Endodermal cell (in vitro differentiated cells): ENCODE measurements at regions not wholly inside any gene's neighbourhood (a gene's known extent, or its start where the extent isn't known, plus 50 kb on each side); places are given as distances from the start of the nearest gene placed in this dataset.

Experiments used
- DNase-seq: peaks from one replicate; pipeline ENCODE4 v3.0.0-alpha.2; 2017
- H3K27ac ChIP-seq: 2 replicates; pipeline ENCODE4 v1.5.1; 2013; ENCODE audit warnings: mild to moderate bottlenecking, low read depth, low read length, moderate library complexity
- H3K27me3 ChIP-seq: 2 replicates; pipeline ENCODE4 v1.6.1; 2013; ENCODE audit warnings: mild to moderate bottlenecking, low read length, moderate library complexity; ENCODE audit not compliant: insufficient read depth, control insufficient read depth, poor library complexity, severe bottlenecking
- H3K36me3 ChIP-seq: 2 replicates; pipeline ENCODE4 v1.7.0; 2013; ENCODE audit warnings: mild to moderate bottlenecking, low read length, moderate library complexity; ENCODE audit not compliant: control insufficient read depth, insufficient read depth
- H3K4me1 ChIP-seq: one replicate; pipeline ENCODE4 v1.7.0; 2013; ENCODE audit warnings: low read length; ENCODE audit not compliant: control insufficient read depth, insufficient read depth
- H3K4me3 ChIP-seq: 2 replicates; pipeline ENCODE4 v1.5.1; 2013; ENCODE audit warnings: mild to moderate bottlenecking, low read length, moderate library complexity
- H3K9ac ChIP-seq: 2 replicates; pipeline ENCODE4 v1.6.1; 2013; ENCODE audit warnings: mild to moderate bottlenecking, low read length, moderate library complexity; ENCODE audit not compliant: poor library complexity, severe bottlenecking; ENCODE audit errors: extremely low read depth
- H3K9me3 ChIP-seq: 2 replicates; pipeline ENCODE4 v1.6.1; 2013; ENCODE audit warnings: mild to moderate bottlenecking, low read length, moderate library complexity; ENCODE audit not compliant: control insufficient read depth
- H3K27ac Mint-ChIP-seq: 2 replicates; pipeline ENCODE4 v1.8.0; 2020; ENCODE audit warnings: mixed read lengths
- H3K27me3 Mint-ChIP-seq: 2 replicates; pipeline ENCODE4 v1.8.0; 2021; ENCODE audit warnings: mild to moderate bottlenecking, mixed read lengths; ENCODE audit not compliant: insufficient read depth
- H3K36me3 Mint-ChIP-seq: 2 replicates; pipeline ENCODE4 v1.8.0; 2020; ENCODE audit warnings: low read depth, mixed read lengths
- H3K4me1 Mint-ChIP-seq: 2 replicates; pipeline ENCODE4 v1.8.0; 2020; ENCODE audit warnings: mixed read lengths
- H3K4me3 Mint-ChIP-seq: 2 replicates; pipeline ENCODE4 v1.8.0; 2020; ENCODE audit warnings: mild to moderate bottlenecking, moderate library complexity, mixed read lengths
- H3K9me3 Mint-ChIP-seq: 2 replicates; pipeline ENCODE4 v1.8.0; 2020; ENCODE audit warnings: mild to moderate bottlenecking, mixed read lengths
- CTCF ChIP-seq: fragments of 200-600 bp; sonication (generic); conservative IDR thresholded peaks from 2 replicates; pipeline ENCODE4 v1.5.0; 2021; ENCODE audit warnings: antibody characterized with exemption, mild to moderate bottlenecking
- WGBS, 2 experiments: methylation state at CpG; one replicate each; pipeline versions ENCODE4 v1.1.5 to v1.1.7; 2013; ENCODE audit warnings: missing lambda C conversion rate in 2 of 2, mixed read lengths in 1 of 2; ENCODE audit not compliant: insufficient coverage in 1 of 2, insufficient read length in 1 of 2; 5-methylcytosine and 5-hydroxymethylcytosine counted together

- H3K36me3 Mint-ChIP-seq, result no peaks in the 10 kb centered on the region
- no peaks in the 10 kb centered on the region for H3K27me3 ChIP-seq
- no peak for DNase-seq
- H3K9ac ChIP-seq, result no peak overlapping the region
- H3K36me3 ChIP-seq, result no peaks in the 10 kb centered on the region
- H3K27me3 Mint-ChIP-seq, result no peaks in the 10 kb centered on the region
- H3K4me1 Mint-ChIP-seq, result no peaks in the 10 kb centered on the region
- H3K9me3 ChIP-seq, result no peaks in the 10 kb centered on the region
- no peak overlapping the region for H3K27ac ChIP-seq
- H3K4me3 Mint-ChIP-seq, result no peak overlapping the region
- H3K4me1 ChIP-seq, result no peaks in the 10 kb centered on the region
- no peak overlapping the region for H3K4me3 ChIP-seq
- WGBS, 2 experiments, result 78 to 80% methylated on average over 1 of the region's 1 CpG
- H3K27ac Mint-ChIP-seq, result no peak overlapping the region
- no peaks in the 10 kb centered on the region for H3K9me3 Mint-ChIP-seq
- no peak for TF ChIP-seq CTCF
These were observed 723.4 kb downstream of the ZPLD1 start for GRCh38 chr3:103158183-103158582.

GRCh38 chr3:103166890-103167289 lies 732.1 kb downstream of the ZPLD1 start:
- H3K4me3 Mint-ChIP-seq, result no peak overlapping the region
- WGBS, 2 experiments, result 94 to 97% methylated on average over 10 to 13 of the region's 13 CpGs
- no peaks in the 10 kb centered on the region for H3K9me3 Mint-ChIP-seq
- Histone ChIP-seq H3K4me1 (no peaks in the 10 kb centered on the region), H3K4me3 (no peak overlapping the region), H3K9ac (no peak overlapping the region), H3K27ac (no peak overlapping the region), H3K27me3 (no peaks in the 10 kb centered on the region), H3K9me3 (no peaks in the 10 kb centered on the region), H3K36me3 (no peaks in the 10 kb centered on the region)
- no peaks in the 10 kb centered on the region for H3K4me1 Mint-ChIP-seq
- DNase-seq, result no peak
- no peaks in the 10 kb centered on the region for H3K27me3 Mint-ChIP-seq
- H3K36me3 Mint-ChIP-seq, result no peaks in the 10 kb centered on the region
- TF ChIP-seq CTCF, result no peak
- H3K27ac Mint-ChIP-seq, result no peak overlapping the region

- H3K4me1 ChIP-seq, result no peaks in the 10 kb centered on the region
- H3K36me3 ChIP-seq, result no peaks in the 10 kb centered on the region
- TF ChIP-seq CTCF, result no peak
- H3K4me3 ChIP-seq, result no peak overlapping the region
- no peak for DNase-seq
- WGBS, 2 experiments, result 80 to 82% methylated on average over 5 to 6 of the region's 6 CpGs
- no peak overlapping the region for H3K27ac ChIP-seq
- no peaks in the 10 kb centered on the region for H3K9me3 Mint-ChIP-seq
- H3K27me3 ChIP-seq, result no peaks in the 10 kb centered on the region
- H3K27me3 Mint-ChIP-seq, result no peaks in the 10 kb centered on the region
- no peaks in the 10 kb centered on the region for H3K36me3 Mint-ChIP-seq
- no peak overlapping the region for H3K4me3 Mint-ChIP-seq
- no peak overlapping the region for H3K9ac ChIP-seq
- H3K4me1 Mint-ChIP-seq, result no peaks in the 10 kb centered on the region
- H3K9me3 ChIP-seq, result no peaks in the 10 kb centered on the region
- H3K27ac Mint-ChIP-seq, result no peak overlapping the region
These were observed 733.0 kb downstream of the ZPLD1 start for GRCh38 chr3:103167850-103168249.
